Transverse colon (tissue), 4 donors: ENCODE measurements at regions not wholly inside any gene's neighbourhood (a gene's known extent, or its start where the extent isn't known, plus 50 kb on each side); places are given as distances from the start of the nearest gene placed in this dataset.

Source experiments
- DNase-seq: peaks from one replicate; pipeline ENCODE4 v3.0.0-alpha.2; 2019
- H3K27ac ChIP-seq, 4 donors: fragments of 200-600 bp; sonication (generic); 2 replicates each; pipeline ENCODE4 v1.5.1; 2016 to 2018; ENCODE audit warnings: inconsistent platforms in 4 of 4
- H3K27me3 ChIP-seq: fragments of 200-600 bp; sonication (generic); 2 replicates; pipeline ENCODE4 v1.5.1; 2017; ENCODE audit warnings: inconsistent platforms
- H3K36me3 ChIP-seq, 4 donors: fragments of 200-600 bp; sonication (generic); 2 replicates each; pipeline ENCODE4 v1.5.1; 2017 to 2019; ENCODE audit warnings: inconsistent platforms in 4 of 4
- H3K4me1 ChIP-seq, 4 donors: fragments of 200-600 bp; sonication (generic); 2 replicates each; pipeline ENCODE4 v1.5.1; 2017 to 2020; ENCODE audit warnings: inconsistent platforms in 4 of 4
- H3K4me3 ChIP-seq, 4 donors: fragments of 200-600 bp; sonication (generic); 1 replicate in 1 of 4; 2 replicates in 3 of 4; pipeline versions ENCODE4 v1.5.1 to v1.6.1; 2017 to 2019; ENCODE audit warnings: inconsistent platforms in 4 of 4
- H3K9me3 ChIP-seq, 2 donors: fragments of 200-600 bp; sonication (generic); 2 replicates each; pipeline ENCODE4 v1.5.1; 2017 to 2019; ENCODE audit warnings: inconsistent platforms in 2 of 2
- CTCF ChIP-seq, 5 experiments: fragments of 200-600 bp in 3 of 5; fragments of 450-650 bp in 2 of 5; sonication (generic) in 3 of 5; IDR thresholded peaks; 1 replicate in 2 of 5; 2 replicates in 3 of 5; pipeline ENCODE4 v1.5.1; 2016 to 2017; ENCODE audit warnings: antibody characterized with exemption in 5 of 5, inconsistent platforms in 3 of 5, mild to moderate bottlenecking in 2 of 5, moderate library complexity in 1 of 5
- EP300 ChIP-seq: sonication (generic); formaldehyde crosslinking; IDR thresholded peaks from one replicate; pipeline ENCODE4 v1.6.1; 2017; ENCODE audit warnings: antibody characterized with exemption, low read depth
- POLR2A ChIP-seq: fragments of 450-650 bp; IDR thresholded peaks from one replicate; pipeline ENCODE4 v1.6.1; 2016; ENCODE audit warnings: antibody characterized with exemption, mild to moderate bottlenecking, moderate library complexity
- POLR2AphosphoS5 ChIP-seq, 3 donors: sonication (generic); formaldehyde crosslinking; IDR thresholded peaks; one replicate each; pipeline ENCODE4 v1.6.1; 2016; ENCODE audit warnings: antibody characterized with exemption in 3 of 3
- WGBS, 2 donors: methylation state at CpG; one replicate each; pipeline ENCODE4 v1.1.5; 2018; ENCODE audit warnings: low coverage in 1 of 2; 5-methylcytosine and 5-hydroxymethylcytosine counted together
- in situ Hi-C, 4 donors: fragments of 200-750 bp; cut with MboI; loops; one replicate each; pipeline versions ENCODE4 v1.15.0 to v1.15.1; 2017; ENCODE audit warnings: low sequenced_read_pairs in 3 of 4, low pct_ligation_motif_present in 1 of 4, low pct_unique_long_range_greater_than_20kb in 1 of 4
- intact Hi-C: fragments of 100-400 bp; cut with DNase I; formaldehyde crosslinking; loops from one replicate; pipeline ENCODE4 v1.15.1; 2023; ENCODE audit warnings: low total_unique reads

- intact Hi-C loops = no loop called here
- no peaks in the 10 kb centered on the region for H3K27me3 ChIP-seq
- H3K4me3 ChIP-seq = no peak overlapping the region
- H3K36me3 ChIP-seq = no peaks in the 10 kb centered on the region
- 70 to 79% methylated on average over 2 of the region's 2 CpGs for WGBS, 2 donors
- peaks cover 0 to 11% (median 0%) of the 10 kb centered on the region in 4 donors for H3K4me1 ChIP-seq
- DNase-seq = no peak
- in situ Hi-C loops = no loop called here
- H3K9me3 ChIP-seq = no peaks in the 10 kb centered on the region
- no peak for TF ChIP-seq CTCF (IDR thresholded peaks at IDR 0.05)
- TF ChIP-seq EP300 = no peak
- TF ChIP-seq POLR2A = no peak
- TF ChIP-seq POLR2AphosphoS5 (IDR thresholded peaks at IDR 0.05) = no peak
- no peak overlapping the region for H3K27ac ChIP-seq
Measured at GRCh38 chr12:24494401-24494800, 454.5 kb downstream of the BCAT1 start.

GRCh38 chr12:24491968-24492367 lies 456.9 kb downstream of the BCAT1 start:
- 34 to 60% methylated on average over 2 of the region's 2 CpGs for WGBS, 2 donors
- no peak overlapping the region for H3K4me3 ChIP-seq
- intact Hi-C loops = no loop called here
- no peaks in the 10 kb centered on the region for H3K27me3 ChIP-seq
- no peak overlapping the region for H3K27ac ChIP-seq
- TF ChIP-seq POLR2AphosphoS5 (IDR thresholded peaks at IDR 0.05) (no peak), POLR2A (no peak), CTCF (IDR thresholded peaks at IDR 0.05) (no peak), EP300 (no peak)
- peaks cover 0 to 2% (median 0%) of the 10 kb centered on the region in 4 donors for H3K4me1 ChIP-seq
- DNase-seq = no peak
- no peaks in the 10 kb centered on the region for H3K9me3 ChIP-seq
- in situ Hi-C loops = no loop called here
- H3K36me3 ChIP-seq = no peaks in the 10 kb centered on the region

GRCh38 chr12:24489939-24490338 lies 459.0 kb downstream of the BCAT1 start:
- in situ Hi-C loops = no loop called here
- no peak overlapping the region for H3K4me3 ChIP-seq
- no peaks in the 10 kb centered on the region for H3K36me3 ChIP-seq
- peak in 1 of 3 donors; percentile 39 for TF ChIP-seq POLR2AphosphoS5 (IDR thresholded peaks at IDR 0.05)
- no peak for TF ChIP-seq CTCF (IDR thresholded peaks at IDR 0.05)
- peak overlapping the region in 1 of 4 donors; percentile 13 for H3K27ac ChIP-seq
- no peaks in the 10 kb centered on the region for H3K4me1 ChIP-seq
- DNase-seq = no peak
- intact Hi-C loops = no loop called here
- no peaks in the 10 kb centered on the region for H3K9me3 ChIP-seq
- no peaks in the 10 kb centered on the region for H3K27me3 ChIP-seq
- 53 to 60% methylated on average over 3 of the region's 3 CpGs for WGBS, 2 donors

- intact Hi-C loops = no loop called here
Measured at GRCh38 chr12:24488906-24489619, 459.8 kb downstream of the BCAT1 start.

GRCh38 chr12:24488091-24488596 lies 460.8 kb downstream of the BCAT1 start:
- 94 to 100% methylated on average over 2 of the region's 2 CpGs for WGBS, 2 donors
- no peak for DNase-seq
- H3K4me3 ChIP-seq = no peak overlapping the region
- in situ Hi-C loops = no loop called here
- H3K4me1 ChIP-seq = no peaks in the 10 kb centered on the region
- no peaks in the 10 kb centered on the region for H3K9me3 ChIP-seq
- H3K27me3 ChIP-seq = no peaks in the 10 kb centered on the region
- intact Hi-C loops = no loop called here
- no peaks in the 10 kb centered on the region for H3K36me3 ChIP-seq
- TF ChIP-seq POLR2A (no peak), POLR2AphosphoS5 (IDR thresholded peaks at IDR 0.05) (no peak), CTCF (IDR thresholded peaks at IDR 0.05) (no peak), EP300 (no peak)
- no peak overlapping the region for H3K27ac ChIP-seq

More at GRCh38 chr12:24488906-24489619, 459.8 kb downstream of the BCAT1 start:
- in situ Hi-C loops = no loop called here
- no peak overlapping the region for H3K27ac ChIP-seq
- no peak for DNase-seq
- H3K27me3 ChIP-seq = no peaks in the 10 kb centered on the region
- no peak for TF ChIP-seq EP300
- H3K36me3 ChIP-seq = no peaks in the 10 kb centered on the region
- no peak overlapping the region for H3K4me3 ChIP-seq
- no peaks in the 10 kb centered on the region for H3K9me3 ChIP-seq
- no peaks in the 10 kb centered on the region for H3K4me1 ChIP-seq
- 72% methylated on average over 6 of the region's 6 CpGs for WGBS, 2 donors
